ENCODE measurements at regions not wholly inside any gene's neighbourhood (a gene's known extent, or its start where the extent isn't known, plus 50 kb on each side); places are given as distances from the start of the nearest gene placed in this dataset.

DNA sequence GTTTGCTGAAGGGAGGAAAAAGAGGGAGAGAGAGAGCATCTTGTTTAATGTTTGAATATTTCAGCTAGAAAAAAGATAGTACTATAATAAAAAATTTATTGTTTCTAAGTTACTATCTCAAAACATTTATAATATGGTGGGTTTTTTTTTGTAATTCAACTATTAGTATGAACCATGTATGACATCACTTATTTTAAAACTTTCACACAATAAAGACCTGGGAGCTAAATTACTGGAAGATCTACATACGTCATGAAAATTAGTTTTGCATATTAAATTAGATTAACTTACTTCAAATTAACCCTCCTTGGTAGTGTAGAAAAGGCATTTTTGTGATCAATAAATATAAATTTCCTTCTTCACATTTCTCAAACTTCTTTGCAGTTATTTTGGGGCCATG lies 432.0 kb upstream of the SLIT2 start:
- no peak for DNase-seq (ENCODE audit: low read depth)
- H3K4me3 ChIP-seq (ENCODE audit: low read depth, low read length), result no peak overlapping the region
- TF ChIP-seq, protein P1, sequence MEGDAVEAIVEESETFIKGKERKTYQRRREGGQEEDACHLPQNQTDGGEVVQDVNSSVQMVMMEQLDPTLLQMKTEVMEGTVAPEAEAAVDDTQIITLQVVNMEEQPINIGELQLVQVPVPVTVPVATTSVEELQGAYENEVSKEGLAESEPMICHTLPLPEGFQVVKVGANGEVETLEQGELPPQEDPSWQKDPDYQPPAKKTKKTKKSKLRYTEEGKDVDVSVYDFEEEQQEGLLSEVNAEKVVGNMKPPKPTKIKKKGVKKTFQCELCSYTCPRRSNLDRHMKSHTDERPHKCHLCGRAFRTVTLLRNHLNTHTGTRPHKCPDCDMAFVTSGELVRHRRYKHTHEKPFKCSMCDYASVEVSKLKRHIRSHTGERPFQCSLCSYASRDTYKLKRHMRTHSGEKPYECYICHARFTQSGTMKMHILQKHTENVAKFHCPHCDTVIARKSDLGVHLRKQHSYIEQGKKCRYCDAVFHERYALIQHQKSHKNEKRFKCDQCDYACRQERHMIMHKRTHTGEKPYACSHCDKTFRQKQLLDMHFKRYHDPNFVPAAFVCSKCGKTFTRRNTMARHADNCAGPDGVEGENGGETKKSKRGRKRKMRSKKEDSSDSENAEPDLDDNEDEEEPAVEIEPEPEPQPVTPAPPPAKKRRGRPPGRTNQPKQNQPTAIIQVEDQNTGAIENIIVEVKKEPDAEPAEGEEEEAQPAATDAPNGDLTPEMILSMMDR (IDR thresholded peaks at IDR 0.05; ENCODE audit: low read depth, low read length, missing control alignments), result no peak

DNA sequence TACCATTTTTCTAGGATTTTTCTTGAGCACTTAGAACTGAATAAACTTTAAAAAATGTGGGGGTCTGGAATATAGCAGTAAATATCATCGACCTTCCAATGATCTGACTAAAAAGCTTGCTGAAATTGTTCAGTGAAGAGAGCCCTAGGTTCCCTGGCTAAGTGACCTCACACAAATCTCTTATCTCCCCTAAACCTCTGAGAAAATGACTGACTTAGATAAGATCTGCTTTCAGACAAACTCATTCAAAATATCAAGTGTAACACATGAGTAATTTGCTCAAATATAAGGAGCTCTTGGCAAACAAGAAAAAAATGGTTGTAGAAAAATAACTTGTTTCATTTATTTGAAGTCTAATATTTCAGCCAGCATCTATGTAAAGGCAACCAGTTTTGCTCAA lies 441.7 kb upstream of the SLIT2 start:
- H3K4me3 ChIP-seq (ENCODE audit: low read depth, low read length), result no peak overlapping the region
- no peak for DNase-seq (ENCODE audit: low read depth)
- TF ChIP-seq, protein P1 (IDR thresholded peaks at IDR 0.05; ENCODE audit: low read depth, low read length, missing control alignments), result no peak

DNA sequence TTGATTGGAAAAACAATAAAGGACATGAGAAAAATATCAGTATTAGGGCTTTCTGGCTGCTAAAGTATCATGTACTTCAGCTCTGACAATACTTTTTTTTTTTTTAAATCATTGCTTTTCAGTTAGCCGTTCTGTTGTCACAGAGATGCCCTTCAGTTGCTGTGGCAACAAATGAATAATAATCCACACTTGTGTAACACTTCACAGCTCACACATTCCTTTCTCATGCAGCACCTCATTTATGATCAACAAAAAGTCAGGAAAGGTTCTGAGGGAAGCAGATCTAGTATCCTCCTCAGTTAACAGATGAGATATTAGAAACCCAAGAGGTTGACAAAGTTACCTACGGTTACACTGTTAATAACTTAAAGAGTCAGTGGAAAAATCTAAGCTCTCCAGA lies 444.2 kb upstream of the SLIT2 start:
- TF ChIP-seq, protein P1 (IDR thresholded peaks at IDR 0.05; ENCODE audit: low read depth, low read length, missing control alignments), result no peak
- DNase-seq (ENCODE audit: low read depth), result no peak
- no peak overlapping the region for H3K4me3 ChIP-seq (ENCODE audit: low read depth, low read length)

DNA sequence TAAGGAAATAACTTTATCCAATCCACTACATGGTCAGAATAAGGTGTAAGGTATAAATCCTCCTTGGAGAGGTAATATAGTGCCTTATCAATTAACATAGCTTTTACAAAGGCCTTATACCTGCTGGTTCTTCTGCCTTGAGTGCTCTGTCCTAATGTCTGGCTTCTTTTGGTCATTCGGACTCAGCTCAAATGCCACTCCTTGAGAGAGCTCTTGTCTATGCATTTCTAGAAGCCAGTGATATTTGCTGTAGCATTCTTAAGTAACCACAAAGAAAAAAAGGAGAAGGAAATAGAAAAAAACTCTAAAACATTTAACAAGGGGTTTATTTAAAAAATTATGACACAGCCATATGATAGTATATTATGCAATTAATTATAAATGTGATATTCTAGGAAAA lies 444.8 kb upstream of the SLIT2 start:
- H3K4me3 ChIP-seq (ENCODE audit: low read depth, low read length), result no peak overlapping the region
- no peak for DNase-seq (ENCODE audit: low read depth)
- TF ChIP-seq, protein P1 (IDR thresholded peaks at IDR 0.05; ENCODE audit: low read depth, low read length, missing control alignments), result no peak

DNA sequence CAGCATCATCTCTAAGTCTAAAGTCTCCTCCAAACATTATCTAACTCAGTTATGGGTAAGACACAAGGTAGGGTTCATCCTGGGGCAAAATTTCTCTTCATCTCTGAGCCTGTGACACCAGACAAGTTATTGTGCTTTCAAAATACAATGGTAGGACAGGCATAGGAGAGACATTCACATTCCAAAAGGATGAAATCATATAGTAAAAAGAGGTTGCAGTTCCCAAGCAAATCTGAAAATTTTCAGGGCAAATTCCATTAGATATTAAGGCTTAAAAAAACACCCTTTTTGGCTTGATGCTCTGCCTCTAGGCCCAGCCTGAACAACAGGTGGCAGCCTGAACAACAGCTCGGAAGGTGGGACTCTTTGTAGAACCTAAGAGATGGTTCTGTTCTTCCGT lies 448.3 kb upstream of the SLIT2 start:
- H3K4me3 ChIP-seq (ENCODE audit: low read depth, low read length), result no peak overlapping the region
- no peak for DNase-seq (ENCODE audit: low read depth)
- TF ChIP-seq, protein P1 (IDR thresholded peaks at IDR 0.05; ENCODE audit: low read depth, low read length, missing control alignments), result no peak

DNA sequence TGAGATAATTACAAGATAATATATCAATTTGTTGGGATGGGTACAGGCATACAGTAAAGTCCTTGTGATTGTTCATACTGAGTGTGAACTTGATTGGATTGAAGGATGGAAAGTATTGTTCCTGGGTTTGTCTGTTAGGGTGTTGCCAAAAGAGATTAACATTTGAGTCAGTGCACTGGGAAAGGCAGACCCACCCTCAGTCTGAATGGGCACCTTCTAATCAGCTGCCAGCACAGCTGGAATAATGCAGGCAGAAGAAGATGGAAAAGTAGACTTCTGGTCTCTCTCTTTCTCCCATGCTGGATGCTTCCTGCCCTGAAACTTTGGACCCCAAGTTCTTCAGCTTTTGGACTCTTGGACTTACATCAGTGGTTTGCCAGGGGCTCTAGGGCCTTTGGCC lies 457.9 kb upstream of the SLIT2 start:
- TF ChIP-seq, protein P1 (IDR thresholded peaks at IDR 0.05; ENCODE audit: low read depth, low read length, missing control alignments), result no peak
- no peak overlapping the region for H3K4me3 ChIP-seq (ENCODE audit: low read depth, low read length)
- no peak for DNase-seq (ENCODE audit: low read depth)

DNA sequence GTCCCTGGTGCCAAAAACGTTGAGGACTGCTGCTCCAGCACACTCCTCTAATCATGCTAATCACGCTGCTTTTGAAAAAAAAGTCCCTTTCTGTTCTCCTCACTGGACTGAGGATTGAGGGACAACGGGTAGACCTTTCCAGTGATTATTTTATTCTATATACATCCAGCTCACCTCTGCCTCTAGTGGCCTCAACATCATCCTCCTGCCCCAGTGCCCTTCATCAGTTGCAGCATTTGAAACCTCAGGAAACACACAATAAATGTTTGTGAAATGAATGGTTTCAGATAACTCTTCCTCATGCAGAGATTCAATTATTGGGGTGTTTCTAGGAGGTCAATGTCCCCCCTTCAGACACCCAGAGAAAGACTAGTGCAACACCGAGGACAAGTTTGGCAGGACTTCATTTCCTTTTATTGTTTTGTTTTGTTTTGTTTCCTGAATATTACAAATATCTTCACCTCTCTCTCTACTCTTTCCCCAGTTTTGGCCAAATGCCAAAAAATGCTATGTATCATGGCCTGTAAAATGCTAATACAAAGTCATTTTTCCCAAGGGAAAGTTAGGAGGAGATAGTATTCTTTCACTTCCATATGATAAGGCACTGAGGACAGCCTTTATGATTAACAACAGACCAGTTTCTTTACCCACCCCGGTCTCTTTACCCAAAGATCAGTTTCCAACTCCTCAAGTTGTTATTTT lies 460.1 kb upstream of the SLIT2 start:
- DNase-seq (ENCODE audit: low read depth), result no peak
- TF ChIP-seq, protein P1 (IDR thresholded peaks at IDR 0.05; ENCODE audit: low read depth, low read length, missing control alignments), result no peak
- no peak overlapping the region for H3K4me3 ChIP-seq (ENCODE audit: low read depth, low read length)

Data from GM12864 (cell line).